GM21786 (cell line): ENCODE measurements at regions not wholly inside any gene's neighbourhood (a gene's known extent, or its start where the extent isn't known, plus 50 kb on each side); places are given as distances from the start of the nearest gene placed in this dataset.

Experiments
- ATAC-seq: cut with Tn5 transposase; IDR thresholded peaks from one replicate; pipeline ENCODE4 v1.9.1; 2021; ENCODE audit not compliant: unreplicated experiment

GRCh38 chr7:25762511-25763462, 389.2 kb upstream of the NFE2L3 start:
- no peak for ATAC-seq

GRCh38 chr7:25763463-25763860, 388.5 kb upstream of the NFE2L3 start:
- ATAC-seq: no peak

GRCh38 chr7:25765110-25765655, 386.8 kb upstream of the NFE2L3 start:
- ATAC-seq: no peak

DNA sequence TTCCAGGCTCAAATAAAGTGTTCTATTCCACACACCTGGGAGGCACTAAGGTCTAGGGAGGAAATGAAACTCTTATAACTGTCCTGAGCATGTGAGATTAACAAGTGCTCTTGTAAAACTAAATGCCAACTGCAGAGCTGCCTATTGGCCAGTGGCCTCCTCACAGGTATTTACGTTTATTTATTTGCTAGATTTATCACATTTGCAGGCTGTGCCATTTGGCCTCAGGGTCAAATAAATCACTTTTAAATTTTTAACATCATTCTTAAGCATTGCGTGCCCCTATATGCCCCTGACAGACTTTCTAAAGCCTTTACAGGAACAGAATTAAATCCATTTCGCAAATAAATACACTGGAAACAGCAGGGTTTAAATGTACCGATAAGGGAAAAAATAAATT, 381.8 kb upstream of the NFE2L3 start:
- no peak for ATAC-seq

- no peak for ATAC-seq
Measured at GRCh38 chr7:25770670-25771069, 381.3 kb upstream of the NFE2L3 start.

DNA sequence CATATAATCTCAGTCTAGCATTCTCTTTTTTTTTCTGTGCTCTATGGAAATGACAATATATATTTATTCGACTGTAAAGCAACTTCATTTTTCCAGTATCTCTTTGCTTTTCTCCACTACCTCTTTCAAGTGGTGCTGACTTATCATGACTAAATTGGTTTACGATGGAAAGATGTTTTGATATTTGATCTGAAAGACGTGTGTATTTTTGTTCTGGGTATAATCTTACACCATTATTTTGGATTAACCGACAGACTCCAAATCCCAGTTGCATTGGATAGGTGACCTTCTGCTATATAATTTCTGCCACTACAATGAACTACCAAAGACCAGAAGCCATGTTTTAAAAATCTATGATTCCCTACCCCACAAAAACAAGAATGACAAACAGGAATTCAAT, 380.5 kb upstream of the NFE2L3 start:
- ATAC-seq: no peak

- no peak for ATAC-seq
Measured at GRCh38 chr7:25772802-25773201, 379.2 kb upstream of the NFE2L3 start.

- no peak for ATAC-seq
Measured at GRCh38 chr7:25774675-25775074, 377.3 kb upstream of the NFE2L3 start.

DNA sequence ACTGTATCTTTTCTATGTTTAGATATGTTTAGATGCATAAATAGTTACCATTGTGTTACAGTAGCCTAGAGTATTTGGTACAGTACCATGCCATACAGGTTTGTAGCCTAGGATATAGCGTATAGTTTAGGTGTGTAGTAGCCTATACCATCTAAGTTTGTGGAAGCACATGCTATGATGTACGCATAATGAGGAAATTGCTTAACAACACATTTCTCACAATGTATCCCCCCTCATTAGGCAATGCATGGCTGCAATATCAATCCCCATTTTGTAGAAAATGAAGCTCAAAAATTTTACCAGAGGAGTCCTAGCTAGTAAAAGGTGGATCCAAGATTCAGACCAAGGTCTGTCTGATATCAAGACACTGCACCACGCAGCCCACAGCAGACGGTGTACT, 376.4 kb upstream of the NFE2L3 start:
- no peak for ATAC-seq

DNA sequence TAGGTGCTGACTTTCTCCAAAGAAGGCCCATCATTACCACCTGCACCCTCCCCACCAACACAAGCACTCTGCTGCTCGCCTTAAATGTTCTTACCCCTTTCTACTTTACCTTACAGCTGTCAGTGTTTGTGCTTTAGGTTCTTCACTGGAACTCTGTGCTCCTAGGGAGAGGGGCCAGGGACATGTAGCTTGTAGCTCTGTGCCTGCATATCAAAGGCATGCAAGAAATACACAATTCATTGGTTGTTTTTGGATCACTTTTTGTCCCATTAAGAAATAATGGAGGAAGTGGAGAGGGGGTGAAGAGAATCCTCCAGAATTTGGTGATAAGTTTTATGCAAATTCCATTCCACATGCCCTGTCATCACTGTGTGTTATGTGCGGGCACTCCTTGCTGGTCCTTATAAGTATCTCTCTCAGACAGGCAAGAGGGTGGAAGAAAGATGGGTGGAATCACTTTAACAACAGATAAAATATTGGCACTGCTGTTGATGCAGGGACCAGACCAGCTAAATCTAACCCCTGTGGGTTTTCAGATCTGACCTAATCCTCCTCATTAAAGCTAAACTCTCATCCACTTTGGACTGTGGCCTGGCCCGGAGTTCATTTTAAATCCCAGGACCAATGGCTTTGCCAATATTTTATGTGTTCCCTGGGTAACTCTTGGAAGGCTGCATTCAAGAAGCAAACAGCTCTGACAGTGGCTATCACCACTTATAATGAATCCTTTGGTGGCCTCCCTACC, 375.8 kb upstream of the NFE2L3 start:
- ATAC-seq: no peak

DNA sequence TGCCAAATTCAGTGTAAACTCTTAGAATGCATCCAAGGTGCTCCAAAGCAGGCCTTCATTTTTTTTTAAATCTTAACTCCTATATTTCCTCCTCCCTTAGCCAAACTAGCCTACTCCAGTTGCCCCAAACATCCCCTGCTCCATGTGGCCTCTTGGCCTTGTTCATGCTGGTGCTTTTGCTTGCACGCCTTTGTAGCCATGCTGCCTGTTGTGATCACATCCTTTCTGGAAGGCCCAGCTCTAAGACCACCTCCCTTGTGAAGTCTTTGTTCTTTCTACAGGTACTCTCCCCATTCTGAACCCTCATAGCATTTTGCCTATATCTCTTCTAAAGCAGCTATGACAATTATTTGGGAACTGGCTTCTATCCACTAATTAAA, 375.3 kb upstream of the NFE2L3 start:
- ATAC-seq: no peak

GRCh38 chr7:25777969-25778708, 373.9 kb upstream of the NFE2L3 start:
- ATAC-seq: no peak

DNA sequence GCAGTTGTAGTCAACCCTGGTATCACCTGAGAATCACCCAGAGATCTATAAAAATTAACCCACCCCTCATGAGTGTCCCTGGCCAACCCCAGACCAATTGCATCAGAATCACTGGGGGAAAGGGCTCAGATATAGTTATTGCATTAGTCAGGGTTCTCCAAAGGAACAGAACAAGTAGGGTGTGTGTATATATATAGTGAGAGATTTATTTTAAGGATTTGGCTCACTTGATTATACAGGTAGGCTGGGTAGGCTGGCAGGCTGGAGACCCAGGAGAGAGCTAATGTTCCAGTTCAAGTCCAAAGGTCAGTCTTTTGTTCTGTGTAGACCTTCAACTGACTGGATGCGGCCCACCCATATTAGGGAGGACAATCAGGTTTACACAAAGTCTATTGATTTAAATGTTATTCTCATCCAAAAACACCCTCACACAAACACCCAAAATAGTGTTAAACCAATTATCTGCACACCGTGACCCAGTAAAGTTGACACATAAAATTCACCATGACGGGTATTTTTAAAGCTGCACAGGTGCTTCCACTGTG, 372.9 kb upstream of the NFE2L3 start:
- ATAC-seq: no peak

- no peak for ATAC-seq
Measured at GRCh38 chr7:25780904-25781303, 371.1 kb upstream of the NFE2L3 start.

DNA sequence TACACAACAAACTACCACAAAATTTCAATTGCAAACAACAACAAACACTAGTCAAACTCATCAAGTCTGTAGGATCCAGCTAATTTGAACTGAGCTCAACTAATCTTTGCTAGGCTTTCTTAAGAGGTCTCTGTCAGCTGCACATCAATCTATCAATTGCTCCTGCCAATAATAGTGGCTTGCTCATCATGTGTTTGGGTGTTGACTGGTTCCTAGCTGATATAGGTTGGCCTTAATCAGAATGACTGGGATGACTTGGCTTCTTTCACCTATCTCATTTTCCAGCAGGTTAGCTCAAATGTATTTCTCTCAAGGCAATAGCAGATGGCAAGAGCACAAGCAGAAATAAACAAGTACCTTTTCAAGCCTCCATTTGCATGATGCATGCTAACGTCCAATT, 370.3 kb upstream of the NFE2L3 start:
- no peak for ATAC-seq

- no peak for ATAC-seq
Measured at GRCh38 chr7:25786936-25787335, 365.1 kb upstream of the NFE2L3 start.

- ATAC-seq: no peak
Measured at GRCh38 chr7:25787336-25787735, 364.7 kb upstream of the NFE2L3 start.

DNA sequence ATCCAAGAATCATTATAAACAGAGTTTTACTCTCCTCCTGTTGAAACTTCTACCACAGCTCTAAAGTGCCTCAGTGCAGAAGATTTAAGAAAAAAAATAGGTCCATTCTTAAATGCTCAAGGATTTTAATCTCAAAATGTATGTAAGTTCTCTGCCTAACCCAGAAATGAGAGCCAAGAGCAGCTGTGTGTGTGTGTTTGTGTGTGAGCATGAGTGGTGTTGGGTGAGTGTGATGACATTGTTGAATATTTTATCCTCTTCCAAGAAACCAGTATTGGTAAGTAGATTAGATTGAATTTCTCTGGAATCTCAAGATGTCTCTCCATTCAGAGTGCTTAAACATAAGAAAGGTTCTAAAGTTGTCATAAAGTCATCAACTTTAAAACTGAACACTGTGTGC, 363.6 kb upstream of the NFE2L3 start:
- ATAC-seq: no peak

- ATAC-seq: no peak
Measured at GRCh38 chr7:25788961-25789620, 362.9 kb upstream of the NFE2L3 start.
